ENCODE measurements at regions not wholly inside any gene's neighbourhood (a gene's known extent, or its start where the extent isn't known, plus 50 kb on each side); places are given as distances from the start of the nearest gene placed in this dataset.

DNA sequence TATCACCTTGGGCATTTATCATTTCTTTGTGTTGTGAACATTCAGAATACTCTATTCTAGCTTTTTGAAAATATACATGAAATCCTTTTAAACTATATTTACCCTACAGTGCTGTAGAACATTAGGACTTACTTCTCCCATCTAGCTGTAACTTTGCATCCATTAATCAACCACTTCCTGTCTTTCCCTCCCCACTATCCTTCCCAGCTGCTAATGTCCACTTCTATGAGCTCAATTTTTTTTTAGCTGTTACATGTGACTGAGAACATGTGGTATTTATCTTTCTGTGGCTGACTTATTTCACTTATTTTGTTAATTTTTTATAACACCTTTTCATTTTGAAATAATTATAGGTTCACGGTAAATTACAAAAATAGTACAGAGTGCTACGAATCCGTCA, 136.0 kb downstream of the LMNTD1 start:
- DNase-seq (ENCODE audit: low read depth), result no peak
- no peak for TF ChIP-seq CTCF (IDR thresholded peaks at IDR 0.05; ENCODE audit: insufficient read depth, low read length, poor library complexity, severe bottlenecking)
- Histone ChIP-seq H3K27me3 (ENCODE audit: control insufficient read depth, insufficient read depth, low read length) (no peaks in the 10 kb centered on the region), H3K36me3 (ENCODE audit: control insufficient read depth, insufficient read depth, low read length) (no peaks in the 10 kb centered on the region), H3K4me3 (ENCODE audit: low read depth, low read length) (no peak overlapping the region)

DNA sequence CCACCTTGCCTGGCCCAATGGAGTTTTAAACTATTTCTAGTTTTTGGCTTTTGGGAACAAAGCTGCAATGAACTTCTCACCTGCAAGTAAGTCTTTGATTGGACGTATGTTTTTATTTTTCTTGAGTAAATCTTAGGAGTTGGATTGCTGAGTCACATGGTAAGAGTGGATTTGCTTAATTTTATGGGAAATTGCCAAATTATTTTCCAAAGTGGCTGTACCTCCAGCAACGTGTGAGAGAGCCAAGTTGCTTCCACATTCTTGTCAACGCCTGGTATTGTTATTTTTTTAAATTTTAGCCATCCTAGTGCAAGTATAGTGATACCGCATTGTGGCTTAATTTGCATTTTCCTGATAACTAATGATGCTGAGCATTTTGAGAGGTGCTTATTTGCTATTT, 136.6 kb downstream of the LMNTD1 start:
- no peaks in the 10 kb centered on the region for H3K36me3 ChIP-seq (ENCODE audit: control insufficient read depth, insufficient read depth, low read length)
- no peak for TF ChIP-seq CTCF (IDR thresholded peaks at IDR 0.05; ENCODE audit: insufficient read depth, low read length, poor library complexity, severe bottlenecking)
- DNase-seq (ENCODE audit: low read depth), result no peak
- no peaks in the 10 kb centered on the region for H3K27me3 ChIP-seq (ENCODE audit: control insufficient read depth, insufficient read depth, low read length)
- H3K4me3 ChIP-seq (ENCODE audit: low read depth, low read length), result no peak overlapping the region

- no peak for TF ChIP-seq CTCF (IDR thresholded peaks at IDR 0.05; ENCODE audit: insufficient read depth, low read length, poor library complexity, severe bottlenecking)
- no peaks in the 10 kb centered on the region for H3K36me3 ChIP-seq (ENCODE audit: control insufficient read depth, insufficient read depth, low read length)
- DNase-seq (ENCODE audit: low read depth), result no peak
- H3K4me3 ChIP-seq (ENCODE audit: low read depth, low read length), result no peak overlapping the region
- H3K27me3 ChIP-seq (ENCODE audit: control insufficient read depth, insufficient read depth, low read length), result no peaks in the 10 kb centered on the region
Measured at GRCh38 chr12:25415004-25415403, 138.1 kb downstream of the LMNTD1 start.

DNA sequence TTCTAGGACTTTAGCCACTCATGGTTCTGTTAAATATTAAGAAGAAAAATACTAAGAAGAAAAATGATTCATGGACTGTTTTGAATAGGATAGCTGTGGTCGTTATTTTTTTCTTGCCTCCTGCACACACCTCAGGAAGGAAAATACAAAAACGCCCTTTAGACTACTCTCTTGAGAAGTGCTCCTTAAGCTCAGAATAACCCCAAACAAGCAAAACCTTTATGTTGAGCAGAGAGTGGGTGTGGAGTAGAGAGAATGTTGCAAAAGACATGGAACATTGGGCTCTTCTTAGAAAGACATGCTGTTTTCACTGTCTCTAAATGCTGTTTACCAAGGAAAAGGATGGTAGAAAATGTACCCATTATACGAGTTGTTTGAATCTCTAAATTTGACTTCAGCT, 140.3 kb downstream of the LMNTD1 start:
- DNase-seq (ENCODE audit: low read depth), result no peak
- no peaks in the 10 kb centered on the region for H3K36me3 ChIP-seq (ENCODE audit: control insufficient read depth, insufficient read depth, low read length)
- TF ChIP-seq CTCF (IDR thresholded peaks at IDR 0.05; ENCODE audit: insufficient read depth, low read length, poor library complexity, severe bottlenecking), result no peak
- H3K4me3 ChIP-seq (ENCODE audit: low read depth, low read length), result no peak overlapping the region
- H3K27me3 ChIP-seq (ENCODE audit: control insufficient read depth, insufficient read depth, low read length), result no peaks in the 10 kb centered on the region

DNA sequence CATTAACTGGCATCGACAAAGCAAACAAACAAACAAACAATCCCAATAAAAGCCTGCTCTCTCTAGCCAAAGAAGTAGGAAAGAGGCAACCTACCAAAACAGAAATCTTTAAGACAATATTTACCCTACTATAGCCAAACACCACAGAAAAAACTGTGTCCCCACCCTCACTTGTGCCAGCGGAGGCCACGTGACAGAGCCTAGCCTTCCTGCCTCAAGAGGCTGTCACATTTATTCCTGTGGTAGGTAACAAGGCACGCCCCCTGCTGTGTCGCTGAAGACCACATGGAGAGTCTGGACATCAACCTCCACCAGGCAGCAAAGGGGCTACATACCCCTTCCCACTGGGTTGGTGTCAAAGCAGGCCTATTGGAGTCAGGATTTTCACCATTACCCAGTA, 148.1 kb downstream of the LMNTD1 start:
- no peaks in the 10 kb centered on the region for H3K36me3 ChIP-seq (ENCODE audit: control insufficient read depth, insufficient read depth, low read length)
- DNase-seq (ENCODE audit: low read depth), result no peak
- H3K27me3 ChIP-seq (ENCODE audit: control insufficient read depth, insufficient read depth, low read length), result no peaks in the 10 kb centered on the region
- no peak for TF ChIP-seq CTCF (IDR thresholded peaks at IDR 0.05; ENCODE audit: insufficient read depth, low read length, poor library complexity, severe bottlenecking)
- H3K4me3 ChIP-seq (ENCODE audit: low read depth, low read length), result no peak overlapping the region

DNA sequence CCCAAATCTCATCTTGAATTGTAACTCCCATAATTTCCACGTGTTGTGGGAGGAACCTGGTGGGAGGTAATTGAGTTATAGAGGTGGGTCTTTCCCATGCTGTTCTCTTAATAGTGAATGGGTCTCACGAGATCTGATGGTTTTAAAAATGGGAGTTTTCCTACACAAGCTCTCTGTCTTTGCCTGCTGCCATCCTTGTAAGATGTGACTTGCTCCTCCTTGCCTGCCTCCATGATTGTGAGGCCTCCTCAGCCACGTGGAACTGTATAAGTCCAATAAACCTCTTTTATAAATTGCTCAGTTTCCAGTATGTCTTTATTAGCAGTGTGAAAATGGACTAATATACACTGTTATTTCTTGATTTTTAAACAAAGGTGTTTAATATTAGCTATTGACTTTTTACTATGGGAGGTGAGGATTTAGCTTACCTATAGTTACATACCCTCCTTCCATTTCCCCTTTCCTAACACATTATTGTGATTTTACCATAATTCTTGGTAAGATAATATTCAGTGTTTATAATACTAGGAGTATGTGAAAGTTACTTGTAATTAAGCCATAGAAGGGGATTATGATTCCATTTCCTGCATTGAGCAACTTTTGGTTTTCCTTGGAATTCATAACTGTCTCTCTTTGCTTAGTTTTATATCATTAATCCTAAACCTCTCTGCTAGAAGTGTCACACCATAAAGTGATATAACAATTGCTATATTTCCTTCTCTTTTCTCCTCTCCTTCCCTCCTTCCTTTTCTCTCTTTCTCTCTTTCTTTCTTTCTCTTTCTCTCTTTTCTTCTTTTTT, 151.0 kb upstream of the KRAS start:
- no peak for DNase-seq (ENCODE audit: low read depth)
- no peak for TF ChIP-seq CTCF (IDR thresholded peaks at IDR 0.05; ENCODE audit: insufficient read depth, low read length, poor library complexity, severe bottlenecking)
- Histone ChIP-seq H3K4me3 (ENCODE audit: low read depth, low read length) (no peak overlapping the region), H3K36me3 (ENCODE audit: control insufficient read depth, insufficient read depth, low read length) (no peaks in the 10 kb centered on the region), H3K27me3 (ENCODE audit: control insufficient read depth, insufficient read depth, low read length) (no peaks in the 10 kb centered on the region)

All from kidney epithelial cell (primary cell).